H1 (cell line): ENCODE measurements at regions not wholly inside any gene's neighbourhood (a gene's known extent, or its start where the extent isn't known, plus 50 kb on each side); places are given as distances from the start of the nearest gene placed in this dataset.

Experiments used
- CHD2 ChIP-seq: IDR thresholded peaks from 2 replicates; pipeline ENCODE4 v1.6.1; 2012; ENCODE audit warnings: low read length, improper control_type of control experiment
- TF ChIP-seq, protein P1 (sequence below): fragments of 300-600 bp; sonication (generic); IDR thresholded peaks from 2 replicates; pipeline ENCODE4 v1.7.1; 2012; ENCODE audit warnings: low read length, moderate library complexity, mild to moderate bottlenecking, inconsistent platforms; ENCODE audit not compliant: insufficient replicate concordance

DNA sequence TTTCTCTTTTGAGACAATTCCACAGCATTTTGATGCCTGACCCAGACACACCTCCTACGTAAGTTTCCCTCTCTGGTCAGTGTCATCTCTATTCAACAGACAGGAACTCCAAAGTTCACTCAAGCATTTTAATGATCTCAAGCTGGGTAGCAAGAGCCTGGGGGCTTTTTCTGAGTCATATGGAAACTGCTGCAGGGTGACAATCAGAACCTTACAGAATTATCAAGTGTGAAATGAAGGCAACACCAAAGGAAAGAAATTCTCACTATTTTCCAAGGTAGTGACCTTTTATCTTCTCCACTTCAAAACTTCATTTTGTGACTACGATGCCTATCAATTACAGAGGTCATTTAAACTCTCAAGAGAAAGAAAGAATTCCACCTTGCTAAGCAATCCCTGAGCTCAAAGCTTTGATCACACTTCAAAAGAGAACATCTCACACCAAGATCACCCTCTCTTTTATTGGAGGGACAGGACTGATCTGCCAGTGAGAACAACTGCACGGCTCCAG lies 229.0 kb upstream of the ZC3H12C start (continued):
- TF ChIP-seq, protein P1, sequence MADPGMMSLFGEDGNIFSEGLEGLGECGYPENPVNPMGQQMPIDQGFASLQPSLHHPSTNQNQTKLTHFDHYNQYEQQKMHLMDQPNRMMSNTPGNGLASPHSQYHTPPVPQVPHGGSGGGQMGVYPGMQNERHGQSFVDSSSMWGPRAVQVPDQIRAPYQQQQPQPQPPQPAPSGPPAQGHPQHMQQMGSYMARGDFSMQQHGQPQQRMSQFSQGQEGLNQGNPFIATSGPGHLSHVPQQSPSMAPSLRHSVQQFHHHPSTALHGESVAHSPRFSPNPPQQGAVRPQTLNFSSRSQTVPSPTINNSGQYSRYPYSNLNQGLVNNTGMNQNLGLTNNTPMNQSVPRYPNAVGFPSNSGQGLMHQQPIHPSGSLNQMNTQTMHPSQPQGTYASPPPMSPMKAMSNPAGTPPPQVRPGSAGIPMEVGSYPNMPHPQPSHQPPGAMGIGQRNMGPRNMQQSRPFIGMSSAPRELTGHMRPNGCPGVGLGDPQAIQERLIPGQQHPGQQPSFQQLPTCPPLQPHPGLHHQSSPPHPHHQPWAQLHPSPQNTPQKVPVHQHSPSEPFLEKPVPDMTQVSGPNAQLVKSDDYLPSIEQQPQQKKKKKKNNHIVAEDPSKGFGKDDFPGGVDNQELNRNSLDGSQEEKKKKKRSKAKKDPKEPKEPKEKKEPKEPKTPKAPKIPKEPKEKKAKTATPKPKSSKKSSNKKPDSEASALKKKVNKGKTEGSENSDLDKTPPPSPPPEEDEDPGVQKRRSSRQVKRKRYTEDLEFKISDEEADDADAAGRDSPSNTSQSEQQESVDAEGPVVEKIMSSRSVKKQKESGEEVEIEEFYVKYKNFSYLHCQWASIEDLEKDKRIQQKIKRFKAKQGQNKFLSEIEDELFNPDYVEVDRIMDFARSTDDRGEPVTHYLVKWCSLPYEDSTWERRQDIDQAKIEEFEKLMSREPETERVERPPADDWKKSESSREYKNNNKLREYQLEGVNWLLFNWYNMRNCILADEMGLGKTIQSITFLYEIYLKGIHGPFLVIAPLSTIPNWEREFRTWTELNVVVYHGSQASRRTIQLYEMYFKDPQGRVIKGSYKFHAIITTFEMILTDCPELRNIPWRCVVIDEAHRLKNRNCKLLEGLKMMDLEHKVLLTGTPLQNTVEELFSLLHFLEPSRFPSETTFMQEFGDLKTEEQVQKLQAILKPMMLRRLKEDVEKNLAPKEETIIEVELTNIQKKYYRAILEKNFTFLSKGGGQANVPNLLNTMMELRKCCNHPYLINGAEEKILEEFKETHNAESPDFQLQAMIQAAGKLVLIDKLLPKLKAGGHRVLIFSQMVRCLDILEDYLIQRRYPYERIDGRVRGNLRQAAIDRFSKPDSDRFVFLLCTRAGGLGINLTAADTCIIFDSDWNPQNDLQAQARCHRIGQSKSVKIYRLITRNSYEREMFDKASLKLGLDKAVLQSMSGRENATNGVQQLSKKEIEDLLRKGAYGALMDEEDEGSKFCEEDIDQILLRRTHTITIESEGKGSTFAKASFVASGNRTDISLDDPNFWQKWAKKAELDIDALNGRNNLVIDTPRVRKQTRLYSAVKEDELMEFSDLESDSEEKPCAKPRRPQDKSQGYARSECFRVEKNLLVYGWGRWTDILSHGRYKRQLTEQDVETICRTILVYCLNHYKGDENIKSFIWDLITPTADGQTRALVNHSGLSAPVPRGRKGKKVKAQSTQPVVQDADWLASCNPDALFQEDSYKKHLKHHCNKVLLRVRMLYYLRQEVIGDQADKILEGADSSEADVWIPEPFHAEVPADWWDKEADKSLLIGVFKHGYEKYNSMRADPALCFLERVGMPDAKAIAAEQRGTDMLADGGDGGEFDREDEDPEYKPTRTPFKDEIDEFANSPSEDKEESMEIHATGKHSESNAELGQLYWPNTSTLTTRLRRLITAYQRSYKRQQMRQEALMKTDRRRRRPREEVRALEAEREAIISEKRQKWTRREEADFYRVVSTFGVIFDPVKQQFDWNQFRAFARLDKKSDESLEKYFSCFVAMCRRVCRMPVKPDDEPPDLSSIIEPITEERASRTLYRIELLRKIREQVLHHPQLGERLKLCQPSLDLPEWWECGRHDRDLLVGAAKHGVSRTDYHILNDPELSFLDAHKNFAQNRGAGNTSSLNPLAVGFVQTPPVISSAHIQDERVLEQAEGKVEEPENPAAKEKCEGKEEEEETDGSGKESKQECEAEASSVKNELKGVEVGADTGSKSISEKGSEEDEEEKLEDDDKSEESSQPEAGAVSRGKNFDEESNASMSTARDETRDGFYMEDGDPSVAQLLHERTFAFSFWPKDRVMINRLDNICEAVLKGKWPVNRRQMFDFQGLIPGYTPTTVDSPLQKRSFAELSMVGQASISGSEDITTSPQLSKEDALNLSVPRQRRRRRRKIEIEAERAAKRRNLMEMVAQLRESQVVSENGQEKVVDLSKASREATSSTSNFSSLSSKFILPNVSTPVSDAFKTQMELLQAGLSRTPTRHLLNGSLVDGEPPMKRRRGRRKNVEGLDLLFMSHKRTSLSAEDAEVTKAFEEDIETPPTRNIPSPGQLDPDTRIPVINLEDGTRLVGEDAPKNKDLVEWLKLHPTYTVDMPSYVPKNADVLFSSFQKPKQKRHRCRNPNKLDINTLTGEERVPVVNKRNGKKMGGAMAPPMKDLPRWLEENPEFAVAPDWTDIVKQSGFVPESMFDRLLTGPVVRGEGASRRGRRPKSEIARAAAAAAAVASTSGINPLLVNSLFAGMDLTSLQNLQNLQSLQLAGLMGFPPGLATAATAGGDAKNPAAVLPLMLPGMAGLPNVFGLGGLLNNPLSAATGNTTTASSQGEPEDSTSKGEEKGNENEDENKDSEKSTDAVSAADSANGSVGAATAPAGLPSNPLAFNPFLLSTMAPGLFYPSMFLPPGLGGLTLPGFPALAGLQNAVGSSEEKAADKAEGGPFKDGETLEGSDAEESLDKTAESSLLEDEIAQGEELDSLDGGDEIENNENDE: no peak
- TF ChIP-seq CHD2: no peak
